ENCODE measurements at regions not wholly inside any gene's neighbourhood (a gene's known extent, or its start where the extent isn't known, plus 50 kb on each side); places are given as distances from the start of the nearest gene placed in this dataset.
A peak's percentile ranks its signal among the peaks of the same experiment; 100 is the strongest.

DNA sequence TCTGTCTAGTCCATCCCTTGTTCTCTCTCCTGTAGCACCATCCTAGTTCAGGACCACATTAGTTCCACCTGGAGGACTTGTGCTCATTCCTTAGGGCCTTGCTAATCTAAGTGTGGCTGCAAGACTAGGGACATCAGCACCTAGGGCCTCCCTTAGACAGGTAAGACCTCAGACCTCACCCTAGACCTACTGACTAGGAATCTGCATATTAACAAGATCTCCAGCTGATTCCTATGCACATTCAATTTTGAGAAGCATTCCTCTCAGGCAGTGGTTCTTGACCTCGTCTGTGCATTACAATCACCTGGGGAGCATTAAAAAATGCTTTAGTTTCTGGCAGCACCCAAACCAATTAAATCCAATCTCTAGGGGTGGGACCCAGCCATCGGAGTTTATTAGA lies 238.4 kb upstream of the RGMA start:
- no peak overlapping the region for H3K4me3 ChIP-seq (ENCODE audit: insufficient read depth, low read depth, low read length)
- Mint-ChIP-seq H3K9me3 (ENCODE audit: unreplicated experiment) (peaks cover 6% of the 10 kb centered on the region), H3K4me3 (ENCODE audit: unreplicated experiment) (no peak overlapping the region), H3K4me1 (ENCODE audit: low read depth, unreplicated experiment) (peaks cover 25% of the 10 kb centered on the region), H3K27ac (ENCODE audit: unreplicated experiment) (no peak overlapping the region), H3K27me3 (ENCODE audit: low read depth, unreplicated experiment) (peaks cover 23% of the 10 kb centered on the region), H3K36me3 (ENCODE audit: low read depth, unreplicated experiment) (no peaks in the 10 kb centered on the region)
- H3K4me2 ChIP-seq (ENCODE audit: low read length), result no peak overlapping the region
- H3K79me2 ChIP-seq (ENCODE audit: insufficient read depth, low read length), result no peaks in the 10 kb centered on the region
- no peaks in the 10 kb centered on the region for H3K9me3 ChIP-seq (ENCODE audit: insufficient read depth, low read depth, low read length)
- DNase-seq (ENCODE audit: low read depth) (no peak), FAIRE-seq (no peak)
- H3K27me3 ChIP-seq (ENCODE audit: insufficient read depth, low read length), result no peaks in the 10 kb centered on the region
- TF ChIP-seq, protein P1, sequence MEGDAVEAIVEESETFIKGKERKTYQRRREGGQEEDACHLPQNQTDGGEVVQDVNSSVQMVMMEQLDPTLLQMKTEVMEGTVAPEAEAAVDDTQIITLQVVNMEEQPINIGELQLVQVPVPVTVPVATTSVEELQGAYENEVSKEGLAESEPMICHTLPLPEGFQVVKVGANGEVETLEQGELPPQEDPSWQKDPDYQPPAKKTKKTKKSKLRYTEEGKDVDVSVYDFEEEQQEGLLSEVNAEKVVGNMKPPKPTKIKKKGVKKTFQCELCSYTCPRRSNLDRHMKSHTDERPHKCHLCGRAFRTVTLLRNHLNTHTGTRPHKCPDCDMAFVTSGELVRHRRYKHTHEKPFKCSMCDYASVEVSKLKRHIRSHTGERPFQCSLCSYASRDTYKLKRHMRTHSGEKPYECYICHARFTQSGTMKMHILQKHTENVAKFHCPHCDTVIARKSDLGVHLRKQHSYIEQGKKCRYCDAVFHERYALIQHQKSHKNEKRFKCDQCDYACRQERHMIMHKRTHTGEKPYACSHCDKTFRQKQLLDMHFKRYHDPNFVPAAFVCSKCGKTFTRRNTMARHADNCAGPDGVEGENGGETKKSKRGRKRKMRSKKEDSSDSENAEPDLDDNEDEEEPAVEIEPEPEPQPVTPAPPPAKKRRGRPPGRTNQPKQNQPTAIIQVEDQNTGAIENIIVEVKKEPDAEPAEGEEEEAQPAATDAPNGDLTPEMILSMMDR (IDR thresholded peaks at IDR 0.05; ENCODE audit: insufficient read depth, low read depth, low read length), result no peak
- no peak for TF ChIP-seq EZH2 (IDR thresholded peaks at IDR 0.05; ENCODE audit: insufficient read depth, low read length)
- no peak overlapping the region for H2AFZ ChIP-seq (ENCODE audit: low read depth, low read length)
- H3K4me1 ChIP-seq (ENCODE audit: insufficient read depth, low read length), result no peaks in the 10 kb centered on the region
- H3K36me3 ChIP-seq (ENCODE audit: insufficient read depth, low read length), result no peaks in the 10 kb centered on the region
- no peak overlapping the region for H3K27ac ChIP-seq (ENCODE audit: low read depth, low read length)
- H3K9ac ChIP-seq (ENCODE audit: low read length), result no peak overlapping the region
- no peaks in the 10 kb centered on the region for H4K20me1 ChIP-seq (ENCODE audit: insufficient read depth, low read length)

DNA sequence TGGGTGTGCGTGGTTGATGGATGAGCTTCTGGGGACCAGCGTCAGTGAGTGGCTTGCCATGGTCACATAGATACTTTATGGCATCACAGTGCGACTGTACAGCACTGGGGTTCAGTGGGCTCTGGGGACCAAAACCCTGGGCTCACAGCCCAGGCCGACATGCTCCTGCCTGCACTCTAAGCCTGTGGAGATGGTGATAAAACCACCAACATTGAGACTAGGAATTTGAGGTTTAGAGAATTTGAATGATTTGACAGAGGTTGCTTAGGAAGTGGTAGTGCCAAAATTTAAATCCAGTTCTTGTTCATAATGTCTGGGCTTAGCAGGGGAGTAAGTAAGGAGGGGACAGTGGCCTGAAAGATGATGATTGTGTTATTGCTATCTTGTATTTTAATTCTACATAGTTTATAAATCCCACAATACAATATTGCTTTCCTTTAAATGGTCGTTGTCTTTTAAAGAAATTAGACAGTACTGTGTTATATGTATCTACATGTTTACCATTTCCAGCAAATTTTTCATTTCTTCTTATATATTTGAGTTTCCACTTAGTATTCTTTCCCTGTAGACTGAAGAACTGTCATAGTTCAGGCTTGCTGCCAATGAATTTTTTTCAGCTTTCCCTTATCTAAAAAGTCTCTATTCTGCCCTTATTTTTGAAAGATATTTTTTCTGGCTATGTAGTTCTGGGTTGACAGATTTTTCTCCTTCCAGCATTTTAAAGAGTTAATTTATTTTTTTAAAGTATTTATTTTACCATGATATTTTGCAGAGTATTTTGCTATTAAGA lies 235.4 kb upstream of the RGMA start:
- no peaks in the 10 kb centered on the region for H3K36me3 ChIP-seq (ENCODE audit: insufficient read depth, low read length)
- peaks cover 3% of the 10 kb centered on the region for H3K9me3 Mint-ChIP-seq (ENCODE audit: unreplicated experiment)
- H3K27me3 ChIP-seq (ENCODE audit: insufficient read depth, low read length), result no peaks in the 10 kb centered on the region
- H3K27me3 Mint-ChIP-seq (ENCODE audit: low read depth, unreplicated experiment), result peaks cover 5% of the 10 kb centered on the region
- no peaks in the 10 kb centered on the region for H3K9me3 ChIP-seq (ENCODE audit: insufficient read depth, low read depth, low read length)
- no peak overlapping the region for H3K27ac ChIP-seq (ENCODE audit: low read depth, low read length)
- H3K4me2 ChIP-seq (ENCODE audit: low read length), result no peak overlapping the region
- H2AFZ ChIP-seq (ENCODE audit: low read depth, low read length), result no peak overlapping the region
- no peak overlapping the region for H3K4me3 Mint-ChIP-seq (ENCODE audit: unreplicated experiment)
- no peak overlapping the region for H3K9ac ChIP-seq (ENCODE audit: low read length)
- H3K79me2 ChIP-seq (ENCODE audit: insufficient read depth, low read length), result no peaks in the 10 kb centered on the region
- DNase-seq (ENCODE audit: low read depth) (no peak), FAIRE-seq (no peak)
- no peak overlapping the region for H3K4me3 ChIP-seq (ENCODE audit: insufficient read depth, low read depth, low read length)
- TF ChIP-seq EZH2 (IDR thresholded peaks at IDR 0.05; ENCODE audit: insufficient read depth, low read length), result no peak
- TF ChIP-seq, protein P1 (IDR thresholded peaks at IDR 0.05; ENCODE audit: insufficient read depth, low read depth, low read length), result no peak
- no peaks in the 10 kb centered on the region for H3K4me1 ChIP-seq (ENCODE audit: insufficient read depth, low read length)
- peaks cover 29% of the 10 kb centered on the region for H3K4me1 Mint-ChIP-seq (ENCODE audit: low read depth, unreplicated experiment)
- no peaks in the 10 kb centered on the region for H4K20me1 ChIP-seq (ENCODE audit: insufficient read depth, low read length)
- no peak overlapping the region for H3K27ac Mint-ChIP-seq (ENCODE audit: unreplicated experiment)
- no peaks in the 10 kb centered on the region for H3K36me3 Mint-ChIP-seq (ENCODE audit: low read depth, unreplicated experiment)

DNA sequence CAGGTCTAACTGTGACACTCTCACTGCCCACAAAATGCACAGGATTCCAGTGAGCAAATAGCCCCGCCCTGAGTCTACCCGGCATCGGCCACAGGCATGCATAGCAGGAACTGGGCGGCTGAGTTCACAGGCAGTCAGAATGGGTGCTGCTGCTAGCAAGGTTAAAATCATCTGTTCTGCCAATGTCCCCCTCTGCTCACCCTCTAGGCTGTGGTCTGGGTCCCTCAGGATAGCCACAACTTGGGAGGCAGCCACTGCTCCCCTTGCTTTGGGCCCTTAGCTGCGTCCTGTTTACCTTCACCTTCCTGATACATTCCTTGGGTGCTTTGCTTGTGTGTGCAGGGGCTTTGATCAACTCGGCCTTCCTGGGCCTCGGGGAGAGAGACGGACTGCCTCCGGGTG lies 232.9 kb upstream of the RGMA start:
- Mint-ChIP-seq H3K4me1 (ENCODE audit: low read depth, unreplicated experiment) (peaks cover 29% of the 10 kb centered on the region), H3K27me3 (ENCODE audit: low read depth, unreplicated experiment) (peaks cover 2% of the 10 kb centered on the region), H3K27ac (ENCODE audit: unreplicated experiment) (peak overlapping the region; percentile 99), H3K9me3 (ENCODE audit: unreplicated experiment) (peaks cover 2% of the 10 kb centered on the region), H3K36me3 (ENCODE audit: low read depth, unreplicated experiment) (no peaks in the 10 kb centered on the region), H3K4me3 (ENCODE audit: unreplicated experiment) (no peak overlapping the region)
- Histone ChIP-seq H3K4me1 (ENCODE audit: insufficient read depth, low read length) (no peaks in the 10 kb centered on the region), H3K27me3 (ENCODE audit: insufficient read depth, low read length) (no peaks in the 10 kb centered on the region), H3K36me3 (ENCODE audit: insufficient read depth, low read length) (no peaks in the 10 kb centered on the region), H3K4me3 (ENCODE audit: insufficient read depth, low read depth, low read length) (no peak overlapping the region), H3K9me3 (ENCODE audit: insufficient read depth, low read depth, low read length) (no peaks in the 10 kb centered on the region), H3K9ac (ENCODE audit: low read length) (no peak overlapping the region), H3K79me2 (ENCODE audit: insufficient read depth, low read length) (no peaks in the 10 kb centered on the region), H3K27ac (ENCODE audit: low read depth, low read length) (no peak overlapping the region), H2AFZ (ENCODE audit: low read depth, low read length) (peak overlapping the region; percentile 46), H3K4me2 (ENCODE audit: low read length) (peak overlapping the region; percentile 33), H4K20me1 (ENCODE audit: insufficient read depth, low read length) (no peaks in the 10 kb centered on the region)
- peak; percentile 42 for DNase-seq (ENCODE audit: low read depth)
- no peak for FAIRE-seq
- TF ChIP-seq, protein P1 (IDR thresholded peaks at IDR 0.05; ENCODE audit: insufficient read depth, low read depth, low read length), result no peak
- TF ChIP-seq EZH2 (IDR thresholded peaks at IDR 0.05; ENCODE audit: insufficient read depth, low read length), result no peak
